ENCODE measurements at regions not wholly inside any gene's neighbourhood (a gene's known extent, or its start where the extent isn't known, plus 50 kb on each side); places are given as distances from the start of the nearest gene placed in this dataset.
A peak's percentile ranks its signal among the peaks of the same experiment; 100 is the strongest.

DNA sequence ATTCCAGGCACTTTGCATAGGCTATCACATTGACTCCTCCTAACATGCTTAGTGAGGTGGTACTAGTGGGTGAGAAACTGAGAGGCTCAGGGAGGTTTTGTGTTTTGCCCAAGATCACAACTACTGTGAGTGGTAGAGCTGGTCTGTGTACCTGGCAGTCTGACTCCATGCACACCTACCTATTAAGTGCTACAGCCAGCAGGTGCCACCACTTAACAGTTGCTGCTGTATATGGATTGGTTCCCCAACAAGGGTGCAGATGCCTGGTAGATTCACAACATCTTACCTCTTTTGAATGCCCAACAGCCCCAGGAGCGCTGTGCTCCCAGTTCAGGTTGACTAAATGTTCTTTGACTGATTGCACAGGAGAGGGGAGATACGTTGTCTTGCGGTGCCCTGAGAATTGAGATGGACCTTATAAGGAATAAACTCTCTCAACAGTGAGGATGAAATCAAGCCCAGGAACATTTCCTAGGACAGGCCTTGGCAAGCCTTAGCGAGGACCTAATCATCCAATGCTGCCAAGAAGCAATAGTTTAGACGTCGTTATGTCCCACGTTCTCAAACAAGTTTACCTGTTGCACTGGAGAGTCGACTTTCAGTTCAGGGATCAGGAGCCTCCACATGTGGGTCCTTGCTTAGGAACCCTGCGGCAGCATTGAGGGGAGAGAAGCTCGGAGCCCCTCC lies 78.9 kb upstream of the F3 start:
- Histone ChIP-seq H3K4me1 (ENCODE audit: control insufficient read depth, extremely low read depth, insufficient read depth, low read length) (peaks cover 73% of the 10 kb centered on the region), H3K4me3 (ENCODE audit: control insufficient read depth in 2 of 3, extremely low read depth in 1 of 3, insufficient read depth in 2 of 3, low read depth in 1 of 3, low read length in 3 of 3) (no peak overlapping the region), H4K20me1 (ENCODE audit: control insufficient read depth, extremely low read depth, insufficient read depth, low read length) (no peaks in the 10 kb centered on the region), H3K36me3 (ENCODE audit: control insufficient read depth in 2 of 2, extremely low read depth in 1 of 2, insufficient read depth in 2 of 2, low read length in 2 of 2) (no peaks in the 10 kb centered on the region), H2AFZ (ENCODE audit: control insufficient read depth, low read length) (no peak overlapping the region), H3K9me1 (ENCODE audit: control insufficient read depth, extremely low read depth, insufficient read depth, low read length) (no peaks in the 10 kb centered on the region), H3K27ac (ENCODE audit: control insufficient read depth, insufficient read depth, low read length) (peak overlapping the region; percentile 86), H3K79me2 (ENCODE audit: control insufficient read depth, insufficient read depth, low read length) (no peaks in the 10 kb centered on the region), H3K9me3 (ENCODE audit: control insufficient read depth, low read depth, low read length) (peaks cover 4% of the 10 kb centered on the region), H3K27me3 (ENCODE audit: control insufficient read depth, extremely low read depth, insufficient read depth, low read length) (no peaks in the 10 kb centered on the region), H3K4me2 (ENCODE audit: control insufficient read depth, extremely low read depth, insufficient read depth, low read depth, low read length) (peak overlapping the region; percentile 61), H3K9ac (ENCODE audit: control insufficient read depth, extremely low read depth, insufficient read depth, low read length) (peak overlapping the region; percentile 73)
- no peak for FAIRE-seq
- dilution Hi-C loops (cut with MboI; ENCODE audit: extremely low pct_ligation_motif_present, low sequenced_read_pairs), result no loop called here
- DNase-seq (ENCODE audit: low read depth, low spot score), result no peak
- TF ChIP-seq, protein P1, sequence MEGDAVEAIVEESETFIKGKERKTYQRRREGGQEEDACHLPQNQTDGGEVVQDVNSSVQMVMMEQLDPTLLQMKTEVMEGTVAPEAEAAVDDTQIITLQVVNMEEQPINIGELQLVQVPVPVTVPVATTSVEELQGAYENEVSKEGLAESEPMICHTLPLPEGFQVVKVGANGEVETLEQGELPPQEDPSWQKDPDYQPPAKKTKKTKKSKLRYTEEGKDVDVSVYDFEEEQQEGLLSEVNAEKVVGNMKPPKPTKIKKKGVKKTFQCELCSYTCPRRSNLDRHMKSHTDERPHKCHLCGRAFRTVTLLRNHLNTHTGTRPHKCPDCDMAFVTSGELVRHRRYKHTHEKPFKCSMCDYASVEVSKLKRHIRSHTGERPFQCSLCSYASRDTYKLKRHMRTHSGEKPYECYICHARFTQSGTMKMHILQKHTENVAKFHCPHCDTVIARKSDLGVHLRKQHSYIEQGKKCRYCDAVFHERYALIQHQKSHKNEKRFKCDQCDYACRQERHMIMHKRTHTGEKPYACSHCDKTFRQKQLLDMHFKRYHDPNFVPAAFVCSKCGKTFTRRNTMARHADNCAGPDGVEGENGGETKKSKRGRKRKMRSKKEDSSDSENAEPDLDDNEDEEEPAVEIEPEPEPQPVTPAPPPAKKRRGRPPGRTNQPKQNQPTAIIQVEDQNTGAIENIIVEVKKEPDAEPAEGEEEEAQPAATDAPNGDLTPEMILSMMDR (optimal IDR thresholded peaks at IDR 0.05 in 1 of 3, IDR thresholded peaks at IDR 0.05 in 1 of 3, conservative IDR thresholded peaks at IDR 0.05 in 1 of 3; ENCODE audit: extremely low read depth in 1 of 3, insufficient read depth in 2 of 3, low read length in 3 of 3), result peak; percentile 28 to 69 (median 29)
- no peak for TF ChIP-seq EZH2 (IDR thresholded peaks at IDR 0.05; ENCODE audit: low read length)

DNA sequence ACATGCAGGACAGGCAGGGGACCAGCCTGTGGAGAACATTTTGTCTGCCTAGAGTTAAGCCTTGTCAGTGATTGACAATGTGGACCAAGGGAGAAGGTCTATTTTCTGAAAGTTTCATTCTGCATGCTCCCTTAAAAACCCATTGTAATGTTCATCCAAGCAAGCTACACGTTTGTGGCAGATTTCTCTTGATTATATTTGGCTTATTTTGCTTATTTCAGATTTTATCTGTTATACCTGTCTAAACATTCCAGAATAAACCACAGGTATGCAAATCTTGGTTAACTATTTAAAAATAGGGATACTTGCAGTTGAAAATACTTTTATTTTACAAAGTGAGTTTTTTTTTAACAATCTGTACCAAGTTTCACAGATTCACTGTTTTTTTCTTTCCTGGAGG lies 78.2 kb upstream of the F3 start:
- Histone ChIP-seq H3K9me3 (ENCODE audit: control insufficient read depth, low read depth, low read length) (peaks cover 4% of the 10 kb centered on the region), H3K4me2 (ENCODE audit: control insufficient read depth, extremely low read depth, insufficient read depth, low read depth, low read length) (peak overlapping the region; percentile 61), H4K20me1 (ENCODE audit: control insufficient read depth, extremely low read depth, insufficient read depth, low read length) (no peaks in the 10 kb centered on the region), H2AFZ (ENCODE audit: control insufficient read depth, low read length) (no peak overlapping the region), H3K27ac (ENCODE audit: control insufficient read depth, insufficient read depth, low read length) (peak overlapping the region; percentile 86), H3K79me2 (ENCODE audit: control insufficient read depth, insufficient read depth, low read length) (no peaks in the 10 kb centered on the region), H3K27me3 (ENCODE audit: control insufficient read depth, extremely low read depth, insufficient read depth, low read length) (no peaks in the 10 kb centered on the region), H3K36me3 (ENCODE audit: control insufficient read depth in 2 of 2, extremely low read depth in 1 of 2, insufficient read depth in 2 of 2, low read length in 2 of 2) (no peaks in the 10 kb centered on the region), H3K9ac (ENCODE audit: control insufficient read depth, extremely low read depth, insufficient read depth, low read length) (no peak overlapping the region), H3K4me3 (ENCODE audit: control insufficient read depth in 2 of 3, extremely low read depth in 1 of 3, insufficient read depth in 2 of 3, low read depth in 1 of 3, low read length in 3 of 3) (no peak overlapping the region), H3K9me1 (ENCODE audit: control insufficient read depth, extremely low read depth, insufficient read depth, low read length) (no peaks in the 10 kb centered on the region), H3K4me1 (ENCODE audit: control insufficient read depth, extremely low read depth, insufficient read depth, low read length) (peaks cover 73% of the 10 kb centered on the region)
- DNase-seq (ENCODE audit: low read depth, low spot score), result no peak
- peak; percentile 51 for FAIRE-seq
- no peak for TF ChIP-seq EZH2 (IDR thresholded peaks at IDR 0.05; ENCODE audit: low read length)
- TF ChIP-seq, protein P1 (optimal IDR thresholded peaks at IDR 0.05 in 1 of 3, IDR thresholded peaks at IDR 0.05 in 1 of 3, conservative IDR thresholded peaks at IDR 0.05 in 1 of 3; ENCODE audit: extremely low read depth in 1 of 3, insufficient read depth in 2 of 3, low read length in 3 of 3), result no peak
- dilution Hi-C loops (cut with MboI; ENCODE audit: extremely low pct_ligation_motif_present, low sequenced_read_pairs), result no loop called here
